Testis (tissue), 2 donors: ENCODE measurements at regions not wholly inside any gene's neighbourhood (a gene's known extent, or its start where the extent isn't known, plus 50 kb on each side); places are given as distances from the start of the nearest gene placed in this dataset.

Experiments
- DNase-seq: peaks from one replicate; pipeline ENCODE4 v3.0.0-alpha.2; 2019
- H3K27ac ChIP-seq, 2 donors: fragments of 200-600 bp; sonication (generic); one replicate each; pipeline ENCODE4 v1.5.1; 2019
- H3K27me3 ChIP-seq: fragments of 200-600 bp; sonication (generic); one replicate; pipeline ENCODE4 v1.5.1; 2019
- H3K36me3 ChIP-seq: fragments of 200-600 bp; sonication (generic); one replicate; pipeline ENCODE4 v1.5.1; 2017; ENCODE audit warnings: low read depth; ENCODE audit errors: missing control alignments
- H3K4me1 ChIP-seq: fragments of 200-600 bp; sonication (generic); one replicate; pipeline ENCODE4 v1.5.1; 2019
- H3K4me3 ChIP-seq, 2 donors: fragments of 200-600 bp; sonication (generic); one replicate each; pipeline ENCODE4 v1.5.1; 2017 to 2019
- H3K9me3 ChIP-seq: fragments of 200-600 bp; sonication (generic); one replicate; pipeline ENCODE4 v1.5.1; 2017
- CTCF ChIP-seq, 3 experiments: fragments of 450-650 bp in 2 of 3; fragments of 200-600 bp in 1 of 3; sonication (generic) in 1 of 3; IDR thresholded peaks; one replicate each; pipeline ENCODE4 v1.5.1; 2016 to 2019; ENCODE audit warnings: antibody characterized with exemption in 3 of 3, mild to moderate bottlenecking in 2 of 3, moderate library complexity in 1 of 3
- POLR2A ChIP-seq: fragments of 450-650 bp; IDR thresholded peaks from one replicate; pipeline ENCODE4 v1.6.1; 2017; ENCODE audit warnings: antibody characterized with exemption, mild to moderate bottlenecking, moderate library complexity
- WGBS, 2 donors: methylation state at CpG; one replicate each; pipeline ENCODE4 v1.1.5; 2018; 5-methylcytosine and 5-hydroxymethylcytosine counted together
- intact Hi-C: fragments of 100-400 bp; cut with DNase I; formaldehyde crosslinking; loops from one replicate; pipeline ENCODE4 v1.15.1; 2023; ENCODE audit warnings: low total_unique reads

- no peaks in the 10 kb centered on the region for H3K9me3 ChIP-seq
- no peak for TF ChIP-seq CTCF (IDR thresholded peaks at IDR 0.05)
- TF ChIP-seq POLR2A: no peak
- WGBS, 2 donors: 80 to 100% methylated on average over 1 of the region's 1 CpG
- intact Hi-C loops: no loop called here
- no peak overlapping the region for H3K27ac ChIP-seq
- no peak overlapping the region for H3K4me3 ChIP-seq
- H3K27me3 ChIP-seq: no peaks in the 10 kb centered on the region
- no peaks in the 10 kb centered on the region for H3K36me3 ChIP-seq
- no peaks in the 10 kb centered on the region for H3K4me1 ChIP-seq
- DNase-seq: no peak
Observed at GRCh38 chr3:55164876-55165275, 237.0 kb upstream of the LRTM1 start.

- Histone ChIP-seq H3K4me1 (no peaks in the 10 kb centered on the region), H3K27me3 (no peaks in the 10 kb centered on the region), H3K9me3 (no peaks in the 10 kb centered on the region), H3K36me3 (no peaks in the 10 kb centered on the region), H3K27ac (peak overlapping the region in 1 of 2 donors; percentile 28), H3K4me3 (no peak overlapping the region)
- DNase-seq: no peak
- no peak for TF ChIP-seq CTCF (IDR thresholded peaks at IDR 0.05)
- no peak for TF ChIP-seq POLR2A
- intact Hi-C loops: no loop called here
Observed at GRCh38 chr3:55164191-55164590, 236.3 kb upstream of the LRTM1 start.

GRCh38 chr3:55163421-55163820 lies 235.6 kb upstream of the LRTM1 start:
- intact Hi-C loops: no loop called here
- H3K36me3 ChIP-seq: no peaks in the 10 kb centered on the region
- WGBS, 2 donors: 89 to 96% methylated on average over 5 of the region's 5 CpGs
- DNase-seq: no peak
- H3K4me3 ChIP-seq: no peak overlapping the region
- H3K9me3 ChIP-seq: no peaks in the 10 kb centered on the region
- no peaks in the 10 kb centered on the region for H3K4me1 ChIP-seq
- TF ChIP-seq CTCF (IDR thresholded peaks at IDR 0.05) (no peak), POLR2A (no peak)
- H3K27ac ChIP-seq: peak overlapping the region in 1 of 2 donors; percentile 28
- H3K27me3 ChIP-seq: no peaks in the 10 kb centered on the region

GRCh38 chr3:55162031-55162795 lies 234.4 kb upstream of the LRTM1 start:
- H3K4me1 ChIP-seq: no peaks in the 10 kb centered on the region
- H3K27me3 ChIP-seq: no peaks in the 10 kb centered on the region
- H3K4me3 ChIP-seq: no peak overlapping the region
- 53 to 66% methylated on average over 3 of the region's 3 CpGs for WGBS, 2 donors
- H3K9me3 ChIP-seq: no peaks in the 10 kb centered on the region
- H3K27ac ChIP-seq: no peak overlapping the region
- intact Hi-C loops: no loop called here
- no peaks in the 10 kb centered on the region for H3K36me3 ChIP-seq
- TF ChIP-seq POLR2A (no peak), CTCF (IDR thresholded peaks at IDR 0.05) (no peak)
- no peak for DNase-seq

GRCh38 chr3:55161231-55161630 lies 233.4 kb upstream of the LRTM1 start:
- Histone ChIP-seq H3K4me3 (no peak overlapping the region), H3K36me3 (no peaks in the 10 kb centered on the region), H3K4me1 (no peaks in the 10 kb centered on the region), H3K27me3 (no peaks in the 10 kb centered on the region), H3K9me3 (no peaks in the 10 kb centered on the region), H3K27ac (no peak overlapping the region)
- 96% methylated on average over 3 of the region's 3 CpGs for WGBS, 2 donors
- intact Hi-C loops: no loop called here
- no peak for TF ChIP-seq POLR2A
- TF ChIP-seq CTCF (IDR thresholded peaks at IDR 0.05): no peak
- DNase-seq: no peak
